ENCODE measurements at regions not wholly inside any gene's neighbourhood (a gene's known extent, or its start where the extent isn't known, plus 50 kb on each side); places are given as distances from the start of the nearest gene placed in this dataset.

DNA sequence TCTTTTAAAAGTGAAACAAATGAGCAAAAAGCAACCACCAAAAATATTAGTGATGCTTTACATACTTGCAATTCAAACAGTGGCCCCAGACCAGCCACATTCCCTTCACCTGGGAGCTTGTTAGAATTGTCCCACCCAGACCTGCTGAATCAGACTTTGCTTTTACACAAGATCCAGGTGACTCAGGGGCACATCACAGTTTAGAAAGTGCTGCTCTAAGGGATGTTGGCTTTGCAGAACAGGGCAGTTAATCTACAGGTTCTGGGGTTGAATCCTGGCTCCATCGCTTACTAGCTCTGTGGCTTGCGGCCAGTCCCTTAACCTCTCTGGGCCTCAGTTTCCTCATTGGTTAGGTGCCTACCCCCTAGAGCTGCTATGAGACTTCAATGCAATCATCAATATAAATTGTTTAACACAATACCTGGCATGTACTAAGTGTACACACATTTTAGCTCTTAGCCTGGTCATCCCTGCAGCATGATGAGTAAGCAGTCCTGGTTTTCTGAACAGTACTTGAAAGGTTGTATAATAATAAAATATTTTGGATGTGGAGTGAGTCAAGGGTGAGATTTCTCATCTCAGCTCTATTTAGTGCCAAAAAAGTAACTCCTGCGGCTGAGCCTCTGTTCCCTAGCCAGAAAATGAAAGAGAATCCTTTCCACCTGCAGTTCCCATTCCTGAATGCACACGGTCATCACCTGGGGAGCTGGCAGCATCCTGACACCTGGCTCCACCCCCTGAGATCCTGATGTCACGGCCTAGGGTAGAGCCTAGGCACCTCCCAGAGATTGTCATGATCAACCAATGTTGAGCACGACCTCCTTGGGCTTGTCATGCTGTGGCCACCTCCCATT lies 162.7 kb downstream of the ANKRD60 start:
- Histone ChIP-seq H3K36me3 (no peaks in the 10 kb centered on the region), H3K4me3 (no peak overlapping the region), H3K9me3 (peaks cover 0 to 14% of the 10 kb centered on the region in 2 donors), H3K4me1 (no peaks in the 10 kb centered on the region), H3K27me3 (no peaks in the 10 kb centered on the region), H3K27ac (no peak overlapping the region)
- TF ChIP-seq, protein P1, sequence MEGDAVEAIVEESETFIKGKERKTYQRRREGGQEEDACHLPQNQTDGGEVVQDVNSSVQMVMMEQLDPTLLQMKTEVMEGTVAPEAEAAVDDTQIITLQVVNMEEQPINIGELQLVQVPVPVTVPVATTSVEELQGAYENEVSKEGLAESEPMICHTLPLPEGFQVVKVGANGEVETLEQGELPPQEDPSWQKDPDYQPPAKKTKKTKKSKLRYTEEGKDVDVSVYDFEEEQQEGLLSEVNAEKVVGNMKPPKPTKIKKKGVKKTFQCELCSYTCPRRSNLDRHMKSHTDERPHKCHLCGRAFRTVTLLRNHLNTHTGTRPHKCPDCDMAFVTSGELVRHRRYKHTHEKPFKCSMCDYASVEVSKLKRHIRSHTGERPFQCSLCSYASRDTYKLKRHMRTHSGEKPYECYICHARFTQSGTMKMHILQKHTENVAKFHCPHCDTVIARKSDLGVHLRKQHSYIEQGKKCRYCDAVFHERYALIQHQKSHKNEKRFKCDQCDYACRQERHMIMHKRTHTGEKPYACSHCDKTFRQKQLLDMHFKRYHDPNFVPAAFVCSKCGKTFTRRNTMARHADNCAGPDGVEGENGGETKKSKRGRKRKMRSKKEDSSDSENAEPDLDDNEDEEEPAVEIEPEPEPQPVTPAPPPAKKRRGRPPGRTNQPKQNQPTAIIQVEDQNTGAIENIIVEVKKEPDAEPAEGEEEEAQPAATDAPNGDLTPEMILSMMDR (IDR thresholded peaks at IDR 0.05), result no peak
- DNase-seq (ENCODE audit: low spot score), result peak; percentile 38

DNA sequence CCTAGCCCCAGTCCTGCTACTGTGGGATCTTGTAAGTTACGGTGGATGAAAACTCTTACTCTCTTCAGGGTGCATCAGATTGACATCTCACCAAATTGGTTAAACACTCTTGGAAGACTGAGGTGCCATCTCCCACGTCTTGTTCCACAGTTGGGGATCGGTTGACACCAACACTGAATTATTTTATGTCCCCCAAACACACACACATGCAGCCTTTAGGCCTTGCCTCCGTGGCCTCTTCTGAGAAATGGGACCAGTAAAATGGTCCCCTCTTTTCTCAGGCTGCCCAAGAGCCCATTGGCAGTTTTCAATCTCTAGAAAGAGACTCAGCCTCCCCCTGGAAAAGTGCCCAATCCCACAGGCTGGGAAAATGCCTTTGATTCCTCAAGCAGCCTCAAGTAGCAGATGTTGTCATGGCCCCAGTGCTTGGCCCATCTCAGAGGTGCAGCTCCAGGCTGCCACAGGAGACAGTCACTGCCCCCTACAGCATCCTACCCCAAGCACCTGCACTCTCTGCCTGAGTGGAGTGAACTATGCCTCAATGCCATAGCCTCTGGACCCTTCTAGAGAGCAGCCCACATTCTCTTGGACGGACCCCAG lies 163.9 kb downstream of the ANKRD60 start:
- Histone ChIP-seq H3K36me3 (no peaks in the 10 kb centered on the region), H3K9me3 (peaks cover 0 to 14% of the 10 kb centered on the region in 2 donors), H3K4me1 (no peaks in the 10 kb centered on the region), H3K27ac (no peak overlapping the region), H3K4me3 (no peak overlapping the region), H3K27me3 (no peaks in the 10 kb centered on the region)
- peak; percentile 42 for DNase-seq (ENCODE audit: low spot score)
- TF ChIP-seq, protein P1 (IDR thresholded peaks at IDR 0.05), result no peak

DNA sequence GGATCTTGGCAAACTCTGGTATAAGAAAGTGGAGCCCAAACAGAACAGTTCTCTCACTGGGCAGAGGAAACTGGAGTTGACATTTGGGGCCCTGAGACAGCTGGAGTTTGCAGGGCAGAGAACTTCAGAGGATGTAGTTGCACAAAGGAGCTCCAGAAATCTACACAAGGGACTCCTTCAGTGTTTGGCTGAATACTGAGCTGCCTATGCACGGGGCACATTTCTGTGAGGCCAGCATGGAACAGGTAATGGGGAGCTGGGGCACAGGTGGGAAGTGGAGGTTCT lies 169.3 kb downstream of the ANKRD60 start:
- no peak overlapping the region for H3K27ac ChIP-seq
- DNase-seq (ENCODE audit: low spot score), result no peak
- peaks cover 0 to 9% of the 10 kb centered on the region in 2 donors for H3K4me1 ChIP-seq
- H3K9me3 ChIP-seq, result peaks cover 0 to 14% of the 10 kb centered on the region in 2 donors
- H3K27me3 ChIP-seq, result no peaks in the 10 kb centered on the region
- TF ChIP-seq, protein P1 (IDR thresholded peaks at IDR 0.05), result no peak
- no peaks in the 10 kb centered on the region for H3K36me3 ChIP-seq
- H3K4me3 ChIP-seq, result no peak overlapping the region

DNA sequence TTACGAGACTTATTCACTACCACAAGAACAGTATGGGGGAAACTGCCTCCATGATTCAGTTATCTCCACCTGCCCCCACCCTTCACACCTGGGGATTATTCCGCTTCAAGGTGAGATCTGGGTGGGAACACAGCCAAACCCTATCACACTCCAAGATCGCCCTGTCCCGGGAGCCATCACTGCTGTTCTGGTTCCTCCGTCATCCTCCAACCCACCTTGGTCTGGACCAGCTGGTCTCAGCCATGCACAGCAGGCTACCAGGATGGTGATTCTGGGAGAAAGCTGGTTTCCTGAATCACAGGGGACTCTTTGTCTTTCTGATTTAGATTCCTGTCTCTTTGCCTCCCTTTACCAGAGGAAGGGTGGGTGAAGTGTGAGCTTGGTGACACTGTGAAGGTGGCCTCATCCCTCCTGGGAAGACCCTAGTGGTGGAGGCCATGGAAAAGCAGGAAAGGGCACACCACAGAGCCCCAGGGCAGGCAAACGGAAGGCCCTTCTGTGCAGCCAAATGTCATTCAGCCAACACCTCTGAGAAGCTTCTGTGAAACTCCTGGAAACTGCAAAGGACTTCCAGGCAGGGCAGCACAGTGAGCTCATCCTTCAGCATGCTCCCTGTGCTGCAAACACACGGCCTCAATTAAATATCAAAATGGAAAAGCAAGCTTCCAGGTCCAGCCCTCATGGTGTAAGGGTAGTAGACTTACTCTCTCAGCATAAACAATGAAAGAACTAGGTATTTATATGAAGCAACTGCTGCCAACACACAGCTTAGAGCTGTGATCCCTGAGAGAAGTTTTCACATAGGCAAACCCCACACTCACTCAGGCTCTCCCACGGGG lies 169.8 kb downstream of the ANKRD60 start:
- H3K27ac ChIP-seq, result no peak overlapping the region
- no peaks in the 10 kb centered on the region for H3K36me3 ChIP-seq
- H3K27me3 ChIP-seq, result no peaks in the 10 kb centered on the region
- peaks cover 0 to 11% of the 10 kb centered on the region in 2 donors for H3K4me1 ChIP-seq
- peaks cover 0 to 11% of the 10 kb centered on the region in 2 donors for H3K9me3 ChIP-seq
- peak; percentile 21 for DNase-seq (ENCODE audit: low spot score)
- TF ChIP-seq, protein P1 (IDR thresholded peaks at IDR 0.05), result no peak
- no peak overlapping the region for H3K4me3 ChIP-seq

DNA sequence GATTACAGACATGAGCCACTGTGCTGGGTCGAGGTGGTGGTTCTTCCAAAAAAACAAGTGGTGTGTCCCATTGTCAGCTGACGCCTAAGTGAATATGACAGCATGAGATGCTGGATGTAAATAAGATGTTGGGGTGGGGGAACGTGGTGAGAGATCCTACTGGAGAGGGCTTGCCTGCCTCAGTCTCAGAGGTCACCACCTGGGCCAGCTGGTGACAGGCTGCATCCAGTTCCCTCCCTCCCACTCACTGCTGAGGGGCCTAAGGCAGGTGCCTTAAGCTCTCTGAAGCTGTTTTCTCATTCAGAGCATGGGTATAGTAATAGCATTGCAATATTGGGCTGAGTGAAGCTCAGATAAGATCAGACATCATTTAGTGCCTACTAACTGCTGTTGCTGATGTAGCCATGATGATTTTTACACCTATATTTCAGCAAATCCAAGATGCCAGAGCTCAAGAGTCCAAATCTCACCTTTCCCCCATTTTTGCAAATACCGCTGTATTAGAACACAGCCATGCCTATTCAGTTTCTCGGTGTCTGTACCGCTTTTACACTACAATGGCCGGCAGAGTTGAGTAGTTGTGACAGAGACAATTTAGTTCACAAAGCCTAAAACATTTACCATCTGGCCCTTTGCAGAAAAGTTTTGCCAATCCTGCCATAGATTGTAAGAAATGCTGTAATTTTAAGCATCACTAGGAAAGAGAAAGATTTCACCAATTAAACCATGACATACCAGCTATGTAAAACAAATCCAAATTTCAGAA lies 171.3 kb downstream of the ANKRD60 start:
- no peaks in the 10 kb centered on the region for H3K27me3 ChIP-seq
- DNase-seq (ENCODE audit: low spot score), result no peak
- no peak overlapping the region for H3K27ac ChIP-seq
- no peak overlapping the region for H3K4me3 ChIP-seq
- TF ChIP-seq, protein P1 (IDR thresholded peaks at IDR 0.05), result no peak
- peaks cover 0 to 11% of the 10 kb centered on the region in 2 donors for H3K4me1 ChIP-seq
- no peaks in the 10 kb centered on the region for H3K9me3 ChIP-seq
- H3K36me3 ChIP-seq, result no peaks in the 10 kb centered on the region
